Rectal smooth muscle tissue (tissue), 1 donor: ENCODE measurements at regions not wholly inside any gene's neighbourhood (a gene's known extent, or its start where the extent isn't known, plus 50 kb on each side); places are given as distances from the start of the nearest gene placed in this dataset.
"Not testable (repeated sequence)": the region's sequence is repeated elsewhere in the genome, so short reads cannot be mapped to it uniquely, and the experiment has no call there.

Source experiments
- H3K27ac ChIP-seq: one replicate; pipeline ENCODE4 v1.7.0; 2013; ENCODE audit warnings: low read depth, low read length, inconsistent platforms
- H3K27me3 ChIP-seq: one replicate; pipeline ENCODE4 v1.7.0; 2013; ENCODE audit warnings: low read length; ENCODE audit not compliant: control insufficient read depth, insufficient read depth
- H3K36me3 ChIP-seq: one replicate; pipeline ENCODE4 v1.7.0; 2013; ENCODE audit warnings: low read length; ENCODE audit not compliant: control insufficient read depth, insufficient read depth
- H3K4me1 ChIP-seq: one replicate; pipeline ENCODE4 v1.7.0; 2013; ENCODE audit warnings: low read length; ENCODE audit not compliant: control insufficient read depth, insufficient read depth
- H3K4me3 ChIP-seq: one replicate; pipeline ENCODE4 v1.7.0; 2013; ENCODE audit warnings: low read length
- H3K9ac ChIP-seq: one replicate; pipeline ENCODE4 v1.7.0; 2013; ENCODE audit warnings: low read length

DNA sequence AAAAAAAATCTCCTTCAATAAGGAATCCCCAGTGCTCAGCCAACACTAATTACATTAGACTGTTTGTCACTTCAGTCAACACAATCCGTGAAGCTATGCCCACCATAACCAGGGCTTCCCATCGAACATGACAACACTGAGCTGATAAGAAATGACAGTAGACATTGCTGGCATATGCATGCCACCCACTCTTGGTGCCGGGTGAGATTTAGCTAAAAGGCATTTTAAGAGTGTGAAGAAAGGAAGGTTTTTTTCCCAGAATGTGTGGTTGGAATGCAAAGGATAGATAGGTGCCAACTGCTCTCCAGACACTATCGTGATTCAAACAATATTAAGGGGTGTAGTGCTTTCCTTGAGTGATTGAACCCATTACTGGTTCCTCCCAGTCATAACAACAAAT lies 344.0 kb upstream of the LMCD1 start:
- Histone ChIP-seq H3K4me3 (no peak overlapping the region), H3K27ac (no peak overlapping the region), H3K4me1 (no peaks in the 10 kb centered on the region), H3K9ac (no peak overlapping the region), H3K27me3 (no peaks in the 10 kb centered on the region), H3K36me3 (no peaks in the 10 kb centered on the region)

- Histone ChIP-seq H3K27ac (no peak overlapping the region), H3K36me3 (no peaks in the 10 kb centered on the region), H3K4me3 (no peak overlapping the region), H3K9ac (no peak overlapping the region), H3K4me1 (no peaks in the 10 kb centered on the region), H3K27me3 (no peaks in the 10 kb centered on the region)
Measured at GRCh38 chr3:8164145-8164544, 337.5 kb upstream of the LMCD1 start.

DNA sequence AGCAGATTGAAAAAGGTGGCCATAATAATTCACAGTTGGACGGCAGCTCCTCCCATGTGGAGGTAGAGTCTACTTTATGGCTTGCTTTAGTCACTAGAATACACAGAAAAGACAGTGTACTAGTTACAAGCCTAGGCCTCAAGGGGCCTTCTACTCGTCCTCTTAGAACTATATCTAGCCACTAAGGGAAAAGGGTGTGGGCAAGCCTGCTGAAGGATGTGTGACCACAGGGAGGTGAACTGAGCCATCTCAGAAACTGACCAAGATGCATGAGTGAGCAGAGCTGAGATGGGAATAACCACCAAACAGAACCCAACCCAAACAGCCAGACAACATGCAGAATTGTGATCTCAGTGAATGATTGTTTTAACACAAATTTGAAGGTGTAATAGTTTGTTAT lies 335.6 kb upstream of the LMCD1 start:
- Histone ChIP-seq H3K36me3 (no peaks in the 10 kb centered on the region), H3K27me3 (no peaks in the 10 kb centered on the region)

DNA sequence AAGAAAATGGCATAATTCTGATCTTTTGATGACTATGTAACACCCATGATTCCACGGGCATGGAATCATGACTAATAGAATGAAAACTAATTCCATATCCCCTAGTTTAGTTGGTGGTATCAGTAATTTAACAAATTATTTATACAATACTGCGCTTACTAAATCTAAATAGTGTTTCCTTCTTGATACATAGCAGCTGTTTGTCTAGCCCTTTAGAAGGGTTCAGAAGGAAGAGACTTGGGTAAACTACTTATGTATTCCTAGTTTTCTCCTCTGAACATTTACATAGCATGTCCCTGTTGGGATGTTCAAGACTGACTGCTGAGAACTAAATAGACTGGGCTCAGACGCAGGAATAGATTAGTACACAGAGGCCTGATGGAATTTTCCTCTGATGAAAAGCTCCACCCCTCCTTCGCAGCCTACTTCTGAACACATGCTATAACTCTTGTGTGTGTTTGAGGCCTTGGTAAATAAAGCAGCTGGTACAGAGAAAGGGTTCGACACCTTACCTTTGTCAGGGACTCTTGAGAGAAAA lies 330.6 kb upstream of the LMCD1 start:
- Histone ChIP-seq H3K9ac (no peak overlapping the region), H3K27ac (no peak overlapping the region), H3K27me3 (no peaks in the 10 kb centered on the region), H3K4me1 (no peaks in the 10 kb centered on the region), H3K36me3 (no peaks in the 10 kb centered on the region), H3K4me3 (no peak overlapping the region)

More for the DNA sequence above, 335.6 kb upstream of the LMCD1 start:
- Histone ChIP-seq H3K9ac (no peak overlapping the region), H3K27ac (no peak overlapping the region), H3K4me1 (no peaks in the 10 kb centered on the region), H3K4me3 (no peak overlapping the region)

- H3K27ac ChIP-seq, result no peak overlapping the region
- no peak overlapping the region for H3K9ac ChIP-seq
- no peaks in the 10 kb centered on the region for H3K36me3 ChIP-seq
- H3K27me3 ChIP-seq, result no peaks in the 10 kb centered on the region
- H3K4me3 ChIP-seq, result no peak overlapping the region
- H3K4me1 ChIP-seq, result no peaks in the 10 kb centered on the region
Measured at GRCh38 chr3:8173892-8174291, 327.7 kb upstream of the LMCD1 start.

DNA sequence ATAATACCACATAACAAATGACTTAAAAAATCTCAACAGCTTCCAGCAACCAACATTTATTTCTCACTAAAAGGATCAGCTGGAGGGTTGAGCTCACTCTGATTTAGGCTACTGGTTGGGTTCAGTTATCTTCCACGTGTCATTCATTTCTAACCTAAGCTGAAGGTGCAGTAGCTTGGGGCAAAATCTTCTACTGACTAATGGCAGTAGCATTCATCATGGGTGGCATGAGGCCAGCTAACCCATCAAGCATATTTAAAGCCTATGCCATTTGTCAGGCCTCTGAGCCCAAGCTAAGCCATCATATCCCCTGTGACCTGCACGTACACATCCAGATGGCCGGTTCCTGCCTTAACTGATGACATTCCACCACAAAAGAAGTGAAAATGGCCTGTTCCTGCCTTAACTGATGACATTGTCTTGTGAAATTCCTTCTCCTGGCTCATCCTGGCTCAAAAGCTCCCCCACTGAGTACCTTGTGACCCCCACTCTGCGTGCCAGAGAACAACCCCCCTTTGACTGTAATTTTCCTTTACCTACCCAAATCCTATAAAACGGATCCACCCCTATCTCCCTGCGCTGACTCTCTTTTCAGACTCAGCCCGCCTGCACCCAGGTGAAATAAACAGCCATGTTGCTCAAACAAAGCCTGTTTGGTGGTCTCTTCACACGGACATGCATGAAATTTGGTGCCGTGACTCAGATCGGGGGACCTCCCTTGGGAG lies 324.7 kb upstream of the LMCD1 start:
- H3K9ac ChIP-seq, H3K27me3 ChIP-seq, H3K27ac ChIP-seq, H3K4me1 ChIP-seq, H3K4me3 ChIP-seq, H3K36me3 ChIP-seq: not testable (repeated sequence)

GRCh38 chr3:8178516-8178915 lies 323.1 kb upstream of the LMCD1 start:
- not testable (repeated sequence) for H3K36me3 ChIP-seq, H3K4me3 ChIP-seq, H3K4me1 ChIP-seq, H3K27ac ChIP-seq, H3K9ac ChIP-seq, H3K27me3 ChIP-seq

DNA sequence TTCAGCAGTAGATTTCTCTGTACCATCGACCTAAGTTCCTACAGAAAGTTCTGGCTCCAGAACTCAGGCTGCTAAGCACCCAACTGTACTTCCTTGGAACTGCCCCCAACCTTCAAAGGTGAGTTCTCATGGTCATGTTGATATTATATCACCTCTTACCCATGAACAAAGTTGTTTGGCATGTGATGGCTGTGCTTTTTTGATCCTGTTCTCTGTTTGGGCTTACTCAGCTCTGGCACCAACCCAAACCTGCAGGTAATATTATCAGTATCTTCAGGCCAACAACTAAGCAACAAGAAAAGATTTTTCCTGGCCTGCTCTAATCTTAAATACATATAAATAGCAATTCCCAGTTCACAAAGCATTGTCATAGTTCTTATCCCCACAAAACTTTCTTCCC lies 318.7 kb upstream of the LMCD1 start:
- no peak overlapping the region for H3K9ac ChIP-seq
- no peaks in the 10 kb centered on the region for H3K36me3 ChIP-seq
- H3K27ac ChIP-seq, result no peak overlapping the region
- H3K4me3 ChIP-seq, result no peak overlapping the region
- no peaks in the 10 kb centered on the region for H3K27me3 ChIP-seq
- no peaks in the 10 kb centered on the region for H3K4me1 ChIP-seq

GRCh38 chr3:8183627-8184026 lies 318.0 kb upstream of the LMCD1 start:
- Histone ChIP-seq H3K4me3 (no peak overlapping the region), H3K36me3 (no peaks in the 10 kb centered on the region), H3K27me3 (no peaks in the 10 kb centered on the region), H3K27ac (no peak overlapping the region), H3K4me1 (no peaks in the 10 kb centered on the region), H3K9ac (no peak overlapping the region)

DNA sequence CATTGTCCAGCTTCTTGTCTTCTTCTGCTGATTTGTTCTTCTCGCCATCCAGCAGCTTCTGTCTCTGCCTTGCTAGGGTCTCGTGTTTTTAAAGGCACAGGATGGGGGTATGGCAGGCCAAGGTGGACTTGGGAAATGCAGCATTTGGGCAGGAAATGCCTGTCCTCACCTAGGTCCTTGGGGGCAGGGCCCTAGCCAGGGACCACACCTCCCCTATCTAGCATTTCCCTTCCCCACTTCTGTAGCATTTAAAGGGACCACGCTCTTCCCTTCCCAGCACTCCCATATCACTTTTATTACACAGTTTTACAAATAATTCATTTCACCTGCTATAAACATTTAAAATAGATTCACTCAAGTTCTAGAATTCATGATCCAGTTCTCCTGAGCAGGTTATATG lies 315.4 kb upstream of the LMCD1 start:
- Histone ChIP-seq H3K9ac (no peak overlapping the region), H3K36me3 (no peaks in the 10 kb centered on the region), H3K27me3 (no peaks in the 10 kb centered on the region), H3K27ac (no peak overlapping the region), H3K4me1 (no peaks in the 10 kb centered on the region), H3K4me3 (no peak overlapping the region)

- Histone ChIP-seq H3K4me1 (no peaks in the 10 kb centered on the region), H3K9ac (no peak overlapping the region), H3K27me3 (no peaks in the 10 kb centered on the region), H3K27ac (no peak overlapping the region), H3K36me3 (no peaks in the 10 kb centered on the region), H3K4me3 (no peak overlapping the region)
Measured at GRCh38 chr3:8187996-8188395, 313.6 kb upstream of the LMCD1 start.

DNA sequence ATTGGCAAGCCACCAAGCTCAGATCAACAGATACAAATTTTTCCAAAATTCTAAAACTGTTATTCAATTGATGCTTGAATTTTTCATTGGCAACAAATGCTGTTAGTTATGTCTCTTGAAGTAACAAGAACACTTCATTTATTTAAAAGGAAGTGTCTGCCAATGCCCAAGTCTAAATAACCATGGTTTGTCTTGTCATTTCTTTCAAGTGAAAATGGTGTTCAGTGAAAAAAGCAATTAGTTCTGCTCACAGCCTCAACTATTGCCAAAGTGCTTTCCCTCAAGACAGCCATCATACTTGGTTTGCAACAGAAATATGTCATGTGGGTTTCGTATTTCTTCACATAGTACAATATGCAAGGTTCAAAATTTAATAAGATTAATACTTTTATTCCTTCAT lies 312.6 kb upstream of the LMCD1 start:
- Histone ChIP-seq H3K4me1 (no peaks in the 10 kb centered on the region), H3K27ac (no peak overlapping the region), H3K27me3 (no peaks in the 10 kb centered on the region), H3K9ac (no peak overlapping the region), H3K4me3 (no peak overlapping the region), H3K36me3 (no peaks in the 10 kb centered on the region)

DNA sequence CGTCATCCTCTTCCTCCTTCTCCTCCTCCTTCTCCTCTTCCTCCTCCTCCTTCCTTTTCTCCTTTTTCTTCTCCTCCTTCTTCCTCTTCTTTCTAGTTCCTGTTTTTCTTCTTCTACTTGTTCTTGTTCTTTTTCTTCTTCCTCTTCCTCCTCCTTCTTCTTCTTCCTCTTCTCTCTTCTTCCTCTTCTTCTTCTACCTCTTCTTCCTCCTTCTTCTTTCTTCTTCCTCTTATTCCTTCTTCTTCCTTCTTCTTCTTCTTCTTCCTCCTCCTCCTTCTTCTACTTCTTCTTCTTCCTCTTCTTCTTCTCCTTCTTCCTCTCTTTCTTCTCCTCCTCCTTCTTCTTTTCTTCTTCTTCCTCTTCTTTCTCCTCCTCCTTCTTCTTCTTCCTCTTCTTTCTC lies 310.2 kb upstream of the LMCD1 start:
- Histone ChIP-seq H3K27me3 (no peaks in the 10 kb centered on the region), H3K4me1 (no peaks in the 10 kb centered on the region), H3K4me3 (no peak overlapping the region), H3K9ac (no peak overlapping the region), H3K27ac (no peak overlapping the region), H3K36me3 (no peaks in the 10 kb centered on the region)
